HL-60 (cell line): ENCODE measurements at regions not wholly inside any gene's neighbourhood (a gene's known extent, or its start where the extent isn't known, plus 50 kb on each side); places are given as distances from the start of the nearest gene placed in this dataset.

Source experiments
- DNase-seq, 2 experiments: peaks; one replicate each; pipeline ENCODE4 v3.0.0-alpha.2; 2010 to 2020; ENCODE audit warnings: low read depth in 1 of 2, low spot score in 1 of 2
- H3K27ac ChIP-seq: fragments of 250-450 bp; sonication (Bioruptor Pico); replicated peaks from 2 replicates; pipeline ENCODE4 v1.5.1; 2020; ENCODE audit warnings: mild to moderate bottlenecking, moderate library complexity
- H3K27me3 ChIP-seq: fragments of 250-450 bp; sonication (Bioruptor Pico); 2 replicates; pipeline ENCODE4 v1.5.1; 2021; ENCODE audit warnings: mild to moderate bottlenecking, moderate library complexity; ENCODE audit not compliant: insufficient read depth, poor library complexity, severe bottlenecking
- H3K4me3 ChIP-seq: replicated peaks from 2 replicates; pipeline ENCODE4 v1.5.1; 2011; ENCODE audit warnings: mild to moderate bottlenecking, control low read depth, low read length; ENCODE audit not compliant: insufficient read depth
- CTCF ChIP-seq: IDR thresholded peaks from one replicate; pipeline ENCODE4 v1.5.1; 2011; ENCODE audit warnings: low read length, control low read depth, inconsistent platforms; ENCODE audit not compliant: insufficient read depth
- GABPA ChIP-seq: IDR thresholded peaks from 2 replicates; pipeline ENCODE4 v1.6.1; 2012; ENCODE audit warnings: low read depth
- POLR2AphosphoS5 ChIP-seq: IDR thresholded peaks from 2 replicates; pipeline ENCODE4 v1.6.1; 2012; ENCODE audit warnings: low read depth
- REST ChIP-seq: IDR thresholded peaks from 2 replicates; pipeline ENCODE4 v1.6.1; 2012; ENCODE audit warnings: low read depth; ENCODE audit not compliant: insufficient replicate concordance
- SPI1 ChIP-seq: IDR thresholded peaks from 2 replicates; pipeline ENCODE4 v1.6.1; 2012; ENCODE audit warnings: low read depth, mild to moderate bottlenecking, borderline replicate concordance

GRCh38 chr1:109816975-109817535 lies 53.3 kb upstream of the EPS8L3 start:
- TF ChIP-seq POLR2AphosphoS5 (no peak), SPI1 (no peak), GABPA (no peak), CTCF (no peak), REST (no peak)
- no peaks in the 10 kb centered on the region for H3K27me3 ChIP-seq
- DNase-seq: no peak
- peak overlapping the region; percentile 32 for H3K27ac ChIP-seq
- H3K4me3 ChIP-seq: no peak overlapping the region

- Histone ChIP-seq H3K27ac (peak overlapping the region; percentile 74), H3K27me3 (no peaks in the 10 kb centered on the region), H3K4me3 (no peak overlapping the region)
- TF ChIP-seq SPI1 (peak; percentile 86), POLR2AphosphoS5 (peak; percentile 71), REST (no peak)
- DNase-seq: peak; percentile 93 to 95
These were observed 52.6 kb upstream of the EPS8L3 start for GRCh38 chr1:109816175-109816811.

GRCh38 chr1:109815809-109816174 lies 52.1 kb upstream of the EPS8L3 start:
- DNase-seq: no peak
- Histone ChIP-seq H3K27me3 (no peaks in the 10 kb centered on the region), H3K27ac (peak overlapping the region; percentile 74), H3K4me3 (no peak overlapping the region)
- TF ChIP-seq SPI1 (no peak), REST (no peak), GABPA (no peak), POLR2AphosphoS5 (no peak), CTCF (no peak)
